ENCODE measurements at regions not wholly inside any gene's neighbourhood (a gene's known extent, or its start where the extent isn't known, plus 50 kb on each side); places are given as distances from the start of the nearest gene placed in this dataset.

GRCh38 chr7:94769724-94770123, 113.8 kb upstream of the SGCE start:
- Histone ChIP-seq H3K23ac (ENCODE audit: insufficient read length, low read depth, low read length) (no peak overlapping the region), H2BK12ac (ENCODE audit: insufficient read length, low read depth, low read length) (no peak overlapping the region), H3K79me2 (ENCODE audit: insufficient read depth, low read length) (no peaks in the 10 kb centered on the region), H2BK120ac (ENCODE audit: low read depth, low read length, poor library complexity, severe bottlenecking) (no peak overlapping the region), H3K23me2 (ENCODE audit: insufficient read length, low read depth, low read length, poor library complexity, severe bottlenecking) (no peaks in the 10 kb centered on the region), H3K4ac (ENCODE audit: low read depth, low read length) (no peak overlapping the region), H2BK20ac (ENCODE audit: low read depth, low read length, poor library complexity, severe bottlenecking) (no peak overlapping the region), H2AFZ (ENCODE audit: low read length) (no peak overlapping the region), H2BK5ac (ENCODE audit: insufficient read length, low read length) (no peak overlapping the region), H3K4me1 (ENCODE audit: insufficient read depth, low read length) (no peaks in the 10 kb centered on the region; the same call in 1 of the 2 replicates), H3K18ac (ENCODE audit: insufficient read length, low read depth, low read length) (no peak overlapping the region), H4K5ac (ENCODE audit: insufficient read length, low read depth, low read length) (no peak overlapping the region), H3K27me3 (ENCODE audit: insufficient read depth, low read length) (no peaks in the 10 kb centered on the region), H4K8ac (replicated peaks; ENCODE audit: insufficient read length, low read depth, low read length) (no peak overlapping the region), H3T11ph (ENCODE audit: low read length) (no peak overlapping the region), H4K91ac (ENCODE audit: insufficient read length, low read depth, low read length) (no peak overlapping the region), H2AK5ac (ENCODE audit: insufficient read length, low read length) (no peak overlapping the region), H3K27ac (ENCODE audit: insufficient read length, low read depth, low read length) (no peak overlapping the region), H4K20me1 (ENCODE audit: control insufficient read depth, insufficient read depth, insufficient read length) (no peaks in the 10 kb centered on the region), H3K9me3 (ENCODE audit: control insufficient read depth, low read depth, low read length) (no peaks in the 10 kb centered on the region), H3K9ac (ENCODE audit: extremely low read depth, insufficient read length, low read length) (no peak overlapping the region), H3K56ac (ENCODE audit: insufficient read length, low read depth, low read length) (no peak overlapping the region), H2BK15ac (ENCODE audit: low read depth, low read length) (no peak overlapping the region), H3K14ac (ENCODE audit: insufficient read depth, low read length) (no peak overlapping the region), H3K4me2 (ENCODE audit: insufficient read depth, insufficient read length, low read length) (no peak overlapping the region), H3K79me1 (ENCODE audit: insufficient read depth, low read depth, low read length, poor library complexity, severe bottlenecking) (no peaks in the 10 kb centered on the region)
- TF ChIP-seq, protein P1, sequence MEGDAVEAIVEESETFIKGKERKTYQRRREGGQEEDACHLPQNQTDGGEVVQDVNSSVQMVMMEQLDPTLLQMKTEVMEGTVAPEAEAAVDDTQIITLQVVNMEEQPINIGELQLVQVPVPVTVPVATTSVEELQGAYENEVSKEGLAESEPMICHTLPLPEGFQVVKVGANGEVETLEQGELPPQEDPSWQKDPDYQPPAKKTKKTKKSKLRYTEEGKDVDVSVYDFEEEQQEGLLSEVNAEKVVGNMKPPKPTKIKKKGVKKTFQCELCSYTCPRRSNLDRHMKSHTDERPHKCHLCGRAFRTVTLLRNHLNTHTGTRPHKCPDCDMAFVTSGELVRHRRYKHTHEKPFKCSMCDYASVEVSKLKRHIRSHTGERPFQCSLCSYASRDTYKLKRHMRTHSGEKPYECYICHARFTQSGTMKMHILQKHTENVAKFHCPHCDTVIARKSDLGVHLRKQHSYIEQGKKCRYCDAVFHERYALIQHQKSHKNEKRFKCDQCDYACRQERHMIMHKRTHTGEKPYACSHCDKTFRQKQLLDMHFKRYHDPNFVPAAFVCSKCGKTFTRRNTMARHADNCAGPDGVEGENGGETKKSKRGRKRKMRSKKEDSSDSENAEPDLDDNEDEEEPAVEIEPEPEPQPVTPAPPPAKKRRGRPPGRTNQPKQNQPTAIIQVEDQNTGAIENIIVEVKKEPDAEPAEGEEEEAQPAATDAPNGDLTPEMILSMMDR (conservative IDR thresholded peaks at IDR 0.05): no peak
- no peak for DNase-seq
- no CpG with 5 or more reads among the region's 2 CpGs for WGBS (ENCODE audit: extremely low coverage, insufficient read length, low lambda C conversion rate)
- Mint-ChIP-seq H3K27me3 (ENCODE audit: low read depth) (no peaks in the 10 kb centered on the region), H3K4me1 (peaks cover 4 to 5% of the 10 kb centered on the region in 2 experiments; a peak in 3 of 4 replicates), H3K27ac (no peak overlapping the region), H3K9me3 (peaks cover 10 to 11% of the 10 kb centered on the region in 2 experiments; a peak in 4 of 5 replicates), H3K4me3 (no peak overlapping the region), H3K36me3 (ENCODE audit: insufficient read depth in 1 of 3, low read depth in 3 of 3) (peaks cover 0 to 8% (median 6%) of the 10 kb centered on the region in 3 experiments; a peak in 6 of 7 replicates)
